ENCODE measurements at regions not wholly inside any gene's neighbourhood (a gene's known extent, or its start where the extent isn't known, plus 50 kb on each side); places are given as distances from the start of the nearest gene placed in this dataset.

DNA sequence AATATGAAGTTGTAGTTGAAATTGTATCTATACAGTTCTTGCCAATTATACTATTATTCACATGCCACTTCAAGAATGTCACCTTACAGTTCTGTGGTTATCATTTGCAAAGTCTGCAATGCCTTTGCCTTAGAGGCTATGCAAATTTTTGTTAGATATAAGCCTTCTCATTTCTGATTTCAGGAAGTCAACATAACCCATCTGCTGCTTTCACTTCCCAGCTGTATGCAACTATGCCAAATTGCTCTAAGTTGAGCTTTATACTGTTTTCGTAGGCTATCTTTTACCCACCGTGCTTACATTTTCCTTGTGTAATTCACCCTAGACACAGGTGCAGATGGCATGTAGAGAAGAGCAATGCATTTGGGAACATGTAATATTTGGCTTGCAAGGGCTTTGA, 1083.0 kb downstream of the CDH9 start:
- TF ChIP-seq, protein P1, sequence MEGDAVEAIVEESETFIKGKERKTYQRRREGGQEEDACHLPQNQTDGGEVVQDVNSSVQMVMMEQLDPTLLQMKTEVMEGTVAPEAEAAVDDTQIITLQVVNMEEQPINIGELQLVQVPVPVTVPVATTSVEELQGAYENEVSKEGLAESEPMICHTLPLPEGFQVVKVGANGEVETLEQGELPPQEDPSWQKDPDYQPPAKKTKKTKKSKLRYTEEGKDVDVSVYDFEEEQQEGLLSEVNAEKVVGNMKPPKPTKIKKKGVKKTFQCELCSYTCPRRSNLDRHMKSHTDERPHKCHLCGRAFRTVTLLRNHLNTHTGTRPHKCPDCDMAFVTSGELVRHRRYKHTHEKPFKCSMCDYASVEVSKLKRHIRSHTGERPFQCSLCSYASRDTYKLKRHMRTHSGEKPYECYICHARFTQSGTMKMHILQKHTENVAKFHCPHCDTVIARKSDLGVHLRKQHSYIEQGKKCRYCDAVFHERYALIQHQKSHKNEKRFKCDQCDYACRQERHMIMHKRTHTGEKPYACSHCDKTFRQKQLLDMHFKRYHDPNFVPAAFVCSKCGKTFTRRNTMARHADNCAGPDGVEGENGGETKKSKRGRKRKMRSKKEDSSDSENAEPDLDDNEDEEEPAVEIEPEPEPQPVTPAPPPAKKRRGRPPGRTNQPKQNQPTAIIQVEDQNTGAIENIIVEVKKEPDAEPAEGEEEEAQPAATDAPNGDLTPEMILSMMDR (IDR thresholded peaks at IDR 0.05), result no peak
- TF ChIP-seq POLR2A (IDR thresholded peaks at IDR 0.05), result no peak
- Histone ChIP-seq H3K9me3 (no peaks in the 10 kb centered on the region), H3K4me3 (no peak overlapping the region), H3K27ac (no peak overlapping the region), H3K36me3 (ENCODE audit: low read depth, missing control alignments) (no peaks in the 10 kb centered on the region), H3K27me3 (no peaks in the 10 kb centered on the region), H3K4me1 (no peaks in the 10 kb centered on the region)
- DNase-seq, result no peak
- intact Hi-C loops (cut with DNase I; ENCODE audit: low total_unique reads), result no loop called here
- 67 to 76% methylated on average over 2 of the region's 2 CpGs for WGBS, 2 donors

DNA sequence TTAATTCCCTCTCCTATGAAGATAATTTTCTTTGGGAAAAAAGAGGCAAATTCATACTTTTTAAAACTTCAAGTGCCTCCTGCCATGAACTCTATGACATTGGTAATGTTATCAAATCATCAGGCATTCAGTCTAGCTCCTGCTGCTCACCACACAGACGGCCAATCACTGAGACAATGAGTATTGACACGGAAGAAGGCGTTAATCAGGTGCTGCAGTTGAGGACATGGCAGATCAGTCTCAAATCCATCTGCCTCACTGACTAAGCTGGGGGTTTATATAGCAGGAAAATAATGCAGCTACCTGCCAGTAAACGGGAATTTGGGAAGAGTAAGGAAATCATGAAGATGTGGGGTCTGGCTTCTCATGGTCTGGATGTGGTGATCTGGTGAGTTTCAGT, 1087.7 kb downstream of the CDH9 start:
- no peaks in the 10 kb centered on the region for H3K27me3 ChIP-seq
- WGBS, 2 donors, result 62 to 78% methylated on average over 4 of the region's 4 CpGs
- no peaks in the 10 kb centered on the region for H3K9me3 ChIP-seq
- DNase-seq, result no peak
- no peak for TF ChIP-seq POLR2A (IDR thresholded peaks at IDR 0.05)
- TF ChIP-seq, protein P1 (IDR thresholded peaks at IDR 0.05), result no peak
- intact Hi-C loops (cut with DNase I; ENCODE audit: low total_unique reads), result no loop called here
- no peaks in the 10 kb centered on the region for H3K36me3 ChIP-seq (ENCODE audit: low read depth, missing control alignments)
- H3K27ac ChIP-seq, result no peak overlapping the region
- H3K4me1 ChIP-seq, result no peaks in the 10 kb centered on the region
- no peak overlapping the region for H3K4me3 ChIP-seq

DNA sequence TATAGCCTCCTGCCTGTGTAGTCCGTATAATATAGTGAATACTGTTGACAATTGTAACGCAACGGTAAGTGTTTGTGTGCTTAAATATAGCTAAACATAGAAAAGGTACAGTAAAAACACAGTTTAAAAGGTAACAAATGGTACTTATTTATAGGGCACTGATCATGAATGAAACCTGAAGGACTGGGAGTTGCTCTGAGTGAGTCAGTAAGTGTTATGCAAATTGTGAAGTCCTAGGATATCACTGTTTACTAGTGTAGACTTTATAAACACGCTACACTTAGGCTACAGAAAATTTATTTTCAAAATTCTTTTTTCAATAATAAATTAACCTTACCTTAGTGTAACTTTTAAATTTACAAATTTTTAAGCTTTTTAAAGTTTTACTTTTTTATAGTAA, 1090.1 kb downstream of the CDH9 start:
- WGBS, 2 donors, result 96% methylated on average over 4 of the region's 4 CpGs
- intact Hi-C loops (cut with DNase I; ENCODE audit: low total_unique reads), result no loop called here
- Histone ChIP-seq H3K27me3 (no peaks in the 10 kb centered on the region), H3K36me3 (ENCODE audit: low read depth, missing control alignments) (no peaks in the 10 kb centered on the region), H3K4me1 (no peaks in the 10 kb centered on the region), H3K4me3 (no peak overlapping the region), H3K27ac (no peak overlapping the region), H3K9me3 (no peaks in the 10 kb centered on the region)
- TF ChIP-seq, protein P1 (IDR thresholded peaks at IDR 0.05), result no peak
- TF ChIP-seq POLR2A (IDR thresholded peaks at IDR 0.05), result no peak
- DNase-seq, result no peak

DNA sequence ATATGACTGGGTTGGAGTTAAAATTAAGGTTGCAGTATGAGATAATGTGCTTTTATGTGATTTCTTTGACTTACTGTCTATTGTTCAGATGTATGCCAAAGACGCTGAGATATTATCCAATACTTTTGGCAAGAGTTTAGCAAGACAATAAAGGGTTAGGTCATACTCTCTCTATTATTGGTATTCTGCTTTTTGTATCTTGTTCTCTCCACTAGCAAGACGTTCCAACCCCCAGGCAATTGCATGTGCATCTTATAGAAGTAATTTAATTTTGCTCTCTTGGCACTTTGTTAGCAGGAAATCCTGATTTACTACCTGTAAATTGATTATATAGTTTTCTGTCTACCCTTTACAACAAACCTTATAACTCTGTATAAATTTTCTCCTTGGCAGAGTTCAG, 1093.6 kb downstream of the CDH9 start:
- TF ChIP-seq POLR2A (IDR thresholded peaks at IDR 0.05), result no peak
- TF ChIP-seq, protein P1 (IDR thresholded peaks at IDR 0.05), result no peak
- no peaks in the 10 kb centered on the region for H3K36me3 ChIP-seq (ENCODE audit: low read depth, missing control alignments)
- H3K27ac ChIP-seq, result no peak overlapping the region
- H3K9me3 ChIP-seq, result no peaks in the 10 kb centered on the region
- no peaks in the 10 kb centered on the region for H3K27me3 ChIP-seq
- 53 to 63% methylated on average over 2 of the region's 2 CpGs for WGBS, 2 donors
- H3K4me1 ChIP-seq, result no peaks in the 10 kb centered on the region
- DNase-seq, result no peak
- intact Hi-C loops (cut with DNase I; ENCODE audit: low total_unique reads), result no loop called here
- H3K4me3 ChIP-seq, result no peak overlapping the region

DNA sequence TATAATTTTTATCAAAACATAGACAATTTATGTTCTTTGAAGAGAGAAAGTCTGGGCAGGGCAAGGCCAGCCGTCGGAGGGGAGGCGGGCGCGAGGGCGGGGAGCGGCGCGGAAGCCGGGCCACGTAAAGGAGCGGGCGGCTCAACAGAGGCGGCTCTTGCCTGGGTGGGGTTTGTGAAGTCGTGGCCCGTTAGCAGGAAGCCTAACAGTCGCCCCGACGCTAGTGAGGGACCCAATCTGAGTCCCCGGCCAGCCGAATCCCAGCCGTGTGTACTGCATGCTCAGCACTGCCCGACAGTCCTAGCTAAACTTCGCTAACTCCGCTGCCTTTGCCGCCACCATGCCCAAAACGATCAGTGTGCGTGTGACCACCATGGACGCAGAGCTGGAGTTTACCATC, 1129.2 kb downstream of the CDH9 start:
- Histone ChIP-seq H3K36me3 (ENCODE audit: low read depth, missing control alignments) (no peaks in the 10 kb centered on the region), H3K9me3 (no peaks in the 10 kb centered on the region), H3K4me3 (no peak overlapping the region), H3K27me3 (no peaks in the 10 kb centered on the region), H3K27ac (no peak overlapping the region), H3K4me1 (no peaks in the 10 kb centered on the region)
- no peak for DNase-seq
- TF ChIP-seq, protein P1 (IDR thresholded peaks at IDR 0.05), result no peak
- TF ChIP-seq POLR2A (IDR thresholded peaks at IDR 0.05), result no peak
- intact Hi-C loops (cut with DNase I; ENCODE audit: low total_unique reads), result no loop called here
- WGBS, 2 donors, result 72 to 79% methylated on average over 29 of the region's 29 CpGs
